ENCODE measurements at regions not wholly inside any gene's neighbourhood (a gene's known extent, or its start where the extent isn't known, plus 50 kb on each side); places are given as distances from the start of the nearest gene placed in this dataset.

- Histone ChIP-seq H3K9me3 (no peaks in the 10 kb centered on the region), H3K4me1 (no peaks in the 10 kb centered on the region), H3K4me3 (replicated peaks in 1 of 3) (no peak overlapping the region), H3K36me3 (peaks cover 7 to 22% of the 10 kb centered on the region in 2 donors), H3K27me3 (no peaks in the 10 kb centered on the region), H3K27ac (no peak overlapping the region)
- 85 to 94% methylated on average over 8 to 10 of the region's 12 CpGs for WGBS, 2 donors
- intact Hi-C loops (cut with DNase I): no loop called here
- TF ChIP-seq POLR2A (IDR thresholded peaks at IDR 0.05) (no peak), CTCF (IDR thresholded peaks at IDR 0.05) (no peak)
- peak in 1 of 2 donors; percentile 30 for DNase-seq
Observed at GRCh38 chr4:122293374-122294365, 85.1 kb upstream of the ADAD1 start.

GRCh38 chr4:122297694-122298093 is 81.1 kb upstream of the ADAD1 start:
- intact Hi-C loops (cut with DNase I): no loop called here
- 97 to 100% methylated on average over 1 of the region's 1 CpG for WGBS, 2 donors
- Histone ChIP-seq H3K27ac (no peak overlapping the region), H3K4me1 (no peaks in the 10 kb centered on the region), H3K4me3 (replicated peaks in 1 of 3) (no peak overlapping the region), H3K27me3 (no peaks in the 10 kb centered on the region), H3K36me3 (peaks cover 7 to 17% of the 10 kb centered on the region in 2 donors), H3K9me3 (no peaks in the 10 kb centered on the region)
- DNase-seq: no peak
- no peak for TF ChIP-seq POLR2A (IDR thresholded peaks at IDR 0.05)
- no peak for TF ChIP-seq CTCF (IDR thresholded peaks at IDR 0.05)

- H3K4me1 ChIP-seq: no peaks in the 10 kb centered on the region
- intact Hi-C loops (cut with DNase I): no loop called here
- H3K36me3 ChIP-seq: no peaks in the 10 kb centered on the region
- TF ChIP-seq POLR2A (IDR thresholded peaks at IDR 0.05) (no peak), CTCF (IDR thresholded peaks at IDR 0.05) (peak in 1 of 6 experiments; percentile 20)
- H3K4me3 ChIP-seq (replicated peaks in 1 of 3): no peak overlapping the region
- no peak overlapping the region for H3K27ac ChIP-seq
- DNase-seq: no peak
- no peaks in the 10 kb centered on the region for H3K9me3 ChIP-seq
- H3K27me3 ChIP-seq: no peaks in the 10 kb centered on the region
Observed at GRCh38 chr4:122300776-122301175, 78.0 kb upstream of the ADAD1 start.

- H3K4me1 ChIP-seq: no peaks in the 10 kb centered on the region
- TF ChIP-seq POLR2A (IDR thresholded peaks at IDR 0.05): no peak
- TF ChIP-seq CTCF (IDR thresholded peaks at IDR 0.05): no peak
- WGBS, 2 donors: 82 to 83% methylated on average over 1 of the region's 1 CpG
- no peak overlapping the region for H3K27ac ChIP-seq
- intact Hi-C loops (cut with DNase I): no loop called here
- H3K9me3 ChIP-seq: no peaks in the 10 kb centered on the region
- no peaks in the 10 kb centered on the region for H3K27me3 ChIP-seq
- no peak overlapping the region for H3K4me3 ChIP-seq (replicated peaks in 1 of 3)
- DNase-seq: no peak
- H3K36me3 ChIP-seq: peaks cover 0 to 18% of the 10 kb centered on the region in 2 donors
Observed at GRCh38 chr4:122305853-122306252, 73.0 kb upstream of the ADAD1 start.

GRCh38 chr4:122309988-122310626 is 68.7 kb upstream of the ADAD1 start:
- Histone ChIP-seq H3K36me3 (peaks cover 4 to 18% of the 10 kb centered on the region in 2 donors), H3K4me1 (no peaks in the 10 kb centered on the region), H3K9me3 (no peaks in the 10 kb centered on the region), H3K27ac (no peak overlapping the region), H3K27me3 (no peaks in the 10 kb centered on the region), H3K4me3 (replicated peaks in 1 of 3) (no peak overlapping the region)
- intact Hi-C loops (cut with DNase I): no loop called here
- 89 to 90% methylated on average over 3 of the region's 3 CpGs for WGBS, 2 donors
- DNase-seq: no peak
- TF ChIP-seq POLR2A (IDR thresholded peaks at IDR 0.05) (no peak), CTCF (IDR thresholded peaks at IDR 0.05) (peak in 3 of 6 experiments; percentile 22 to 43 (median 29))

Data from thyroid gland (tissue), 4 donors.